Esophagus (tissue), 2 donors: ENCODE measurements at regions not wholly inside any gene's neighbourhood (a gene's known extent, or its start where the extent isn't known, plus 50 kb on each side); places are given as distances from the start of the nearest gene placed in this dataset.

Experiments used
- H3K27ac ChIP-seq, 2 donors: one replicate each; pipeline ENCODE4 v1.5.1; 2013; ENCODE audit warnings: low read depth in 2 of 2, mild to moderate bottlenecking in 2 of 2, inconsistent platforms in 1 of 2, low read length in 1 of 2, moderate library complexity in 1 of 2
- H3K27me3 ChIP-seq, 2 donors: one replicate each; pipeline ENCODE4 v1.6.1; 2013; ENCODE audit warnings: low read length in 2 of 2, control low read depth in 1 of 2, mild to moderate bottlenecking in 1 of 2; ENCODE audit not compliant: insufficient read depth in 2 of 2, control insufficient read depth in 1 of 2
- H3K36me3 ChIP-seq, 2 donors: one replicate each; pipeline ENCODE4 v1.6.1; 2013; ENCODE audit warnings: low read length in 1 of 2; ENCODE audit not compliant: control insufficient read depth in 2 of 2, insufficient read depth in 2 of 2
- H3K4me1 ChIP-seq, 2 donors: one replicate each; pipeline ENCODE4 v1.6.1; 2013; ENCODE audit warnings: low read length in 1 of 2; ENCODE audit not compliant: control insufficient read depth in 2 of 2, insufficient read depth in 2 of 2
- H3K4me3 ChIP-seq, 2 donors: one replicate each; pipeline ENCODE4 v1.5.1; 2013; ENCODE audit warnings: low read length in 2 of 2, mild to moderate bottlenecking in 2 of 2, low read depth in 1 of 2, moderate library complexity in 1 of 2
- H3K9me3 ChIP-seq, 2 donors: one replicate each; pipeline ENCODE4 v1.6.1; 2013; ENCODE audit warnings: mild to moderate bottlenecking in 2 of 2, low read depth in 1 of 2, low read length in 1 of 2, moderate library complexity in 1 of 2; ENCODE audit not compliant: control insufficient read depth in 2 of 2, insufficient read depth in 1 of 2
- whole genome bisulfite sequencing, 2 donors: extraction: QIAGEN DNeasy Blood & Tissue Kit; methylation state at CpG; one replicate each; pipeline ENCODE4 v1.1.7; 2013; 5-methylcytosine and 5-hydroxymethylcytosine counted together
- donor health status: healthy with polysubstance abuse.
- donor health status: Bipolar disorder and iron deficiency.

DNA sequence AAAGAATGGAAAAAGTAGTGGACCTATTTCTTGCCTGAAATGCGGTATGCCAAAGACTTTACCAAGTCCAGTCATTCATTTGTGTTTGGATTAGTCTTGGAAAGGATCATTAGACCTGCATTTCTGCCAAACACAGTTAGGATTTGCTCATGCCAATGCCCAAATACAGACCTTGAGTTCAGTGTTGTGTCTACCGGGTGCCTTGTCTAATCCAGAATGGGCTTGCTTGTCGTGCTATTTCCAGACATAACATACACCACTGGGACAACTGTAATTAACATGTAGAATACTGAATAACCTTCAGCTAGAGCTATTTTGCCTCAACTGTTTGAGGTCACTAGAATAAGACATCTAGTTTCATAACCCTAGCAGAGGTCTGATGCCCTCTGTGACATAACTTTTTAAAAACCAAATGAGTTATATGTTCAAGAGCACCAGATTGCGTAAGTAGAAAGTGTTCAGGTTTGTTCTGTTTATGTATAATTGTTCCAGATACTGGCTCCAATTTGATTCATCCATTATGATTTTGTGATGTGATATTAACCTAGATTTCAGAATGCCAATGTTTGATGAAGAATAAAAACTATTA, 145.3 kb upstream of the DPH6 start:
- H3K36me3 ChIP-seq, result no peaks in the 10 kb centered on the region
- H3K4me1 ChIP-seq, result no peaks in the 10 kb centered on the region
- WGBS, 2 donors, result 69 to 70% methylated on average over 4 of the region's 4 CpGs

GRCh38 chr15:35691891-35692867, 146.2 kb upstream of the DPH6 start:
- 82 to 83% methylated on average over 2 of the region's 2 CpGs for WGBS, 2 donors
- H3K27ac ChIP-seq, result no peak overlapping the region

More for the DNA sequence above, 145.3 kb upstream of the DPH6 start:
- no peak overlapping the region for H3K4me3 ChIP-seq
- H3K9me3 ChIP-seq, result no peaks in the 10 kb centered on the region
- H3K27ac ChIP-seq, result no peak overlapping the region
- H3K27me3 ChIP-seq, result no peaks in the 10 kb centered on the region

GRCh38 chr15:35693286-35693685, 147.3 kb upstream of the DPH6 start:
- Histone ChIP-seq H3K4me3 (no peak overlapping the region), H3K4me1 (no peaks in the 10 kb centered on the region), H3K36me3 (no peaks in the 10 kb centered on the region), H3K27me3 (no peaks in the 10 kb centered on the region), H3K27ac (no peak overlapping the region), H3K9me3 (no peaks in the 10 kb centered on the region)
- 54 to 82% methylated on average over 2 of the region's 2 CpGs for WGBS, 2 donors

More at GRCh38 chr15:35691891-35692867, 146.2 kb upstream of the DPH6 start:
- H3K36me3 ChIP-seq, result no peaks in the 10 kb centered on the region
- H3K9me3 ChIP-seq, result no peaks in the 10 kb centered on the region
- H3K4me1 ChIP-seq, result no peaks in the 10 kb centered on the region
- no peaks in the 10 kb centered on the region for H3K27me3 ChIP-seq
- no peak overlapping the region for H3K4me3 ChIP-seq

- no peaks in the 10 kb centered on the region for H3K27me3 ChIP-seq
- H3K4me3 ChIP-seq, result no peak overlapping the region
- no peaks in the 10 kb centered on the region for H3K4me1 ChIP-seq
- no peaks in the 10 kb centered on the region for H3K9me3 ChIP-seq
- 64 to 79% methylated on average over 3 of the region's 3 CpGs for WGBS, 2 donors
- H3K36me3 ChIP-seq, result no peaks in the 10 kb centered on the region
- H3K27ac ChIP-seq, result no peak overlapping the region
These were observed 147.9 kb upstream of the DPH6 start for GRCh38 chr15:35693886-35694285.

GRCh38 chr15:35695003-35695402, 149.0 kb upstream of the DPH6 start:
- no peaks in the 10 kb centered on the region for H3K36me3 ChIP-seq
- no peaks in the 10 kb centered on the region for H3K27me3 ChIP-seq
- H3K9me3 ChIP-seq, result no peaks in the 10 kb centered on the region
- H3K4me1 ChIP-seq, result no peaks in the 10 kb centered on the region
- no peak overlapping the region for H3K4me3 ChIP-seq
- no peak overlapping the region for H3K27ac ChIP-seq
- 89 to 94% methylated on average over 2 of the region's 2 CpGs for WGBS, 2 donors

- no peaks in the 10 kb centered on the region for H3K36me3 ChIP-seq
- H3K27me3 ChIP-seq, result no peaks in the 10 kb centered on the region
- no peak overlapping the region for H3K4me3 ChIP-seq
- 70 to 83% methylated on average over 5 of the region's 5 CpGs for WGBS, 2 donors
- H3K27ac ChIP-seq, result no peak overlapping the region
- no peaks in the 10 kb centered on the region for H3K9me3 ChIP-seq
- no peaks in the 10 kb centered on the region for H3K4me1 ChIP-seq
These were observed 150.8 kb upstream of the DPH6 start for GRCh38 chr15:35696767-35697231.

DNA sequence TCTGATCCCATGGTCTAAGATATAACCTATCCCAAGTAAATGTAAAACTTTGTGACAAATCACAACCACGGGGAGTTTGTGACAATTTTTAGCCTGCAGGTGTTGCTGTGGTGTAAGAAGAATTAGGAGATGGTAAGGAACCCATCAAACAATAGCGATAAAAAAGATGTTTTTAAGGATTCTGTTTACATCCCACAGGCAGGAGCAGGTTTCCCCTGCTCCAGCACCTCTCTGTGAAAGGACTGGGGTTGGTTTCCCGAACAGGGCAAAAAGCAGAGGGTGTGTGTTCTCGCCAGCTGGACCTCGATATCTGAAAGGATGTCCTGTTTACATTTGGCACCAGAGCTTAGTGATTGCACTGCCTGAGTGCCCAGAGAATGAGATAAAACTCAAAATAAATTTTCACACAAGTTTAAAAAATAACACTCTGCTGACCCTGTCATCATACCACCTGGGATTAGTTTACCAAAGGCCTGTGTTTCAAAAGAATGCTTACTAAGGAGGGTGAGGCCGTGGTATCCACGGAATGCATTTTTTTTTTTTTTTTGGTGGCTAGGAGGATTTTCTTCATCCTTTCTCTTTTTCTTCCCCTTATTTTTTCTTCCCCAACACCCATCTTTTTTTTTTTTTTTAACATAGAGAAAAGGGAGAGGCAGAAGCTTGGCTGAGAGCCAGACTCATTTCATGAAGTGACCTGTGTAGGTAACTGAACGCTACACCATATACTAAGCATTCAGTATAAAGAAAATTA, 151.8 kb upstream of the DPH6 start:
- H3K27ac ChIP-seq, result peak overlapping the region in 1 of 2 donors; percentile 8
- WGBS, 2 donors, result 23 to 24% methylated on average over 8 of the region's 8 CpGs
- no peaks in the 10 kb centered on the region for H3K27me3 ChIP-seq
- no peaks in the 10 kb centered on the region for H3K36me3 ChIP-seq
- H3K9me3 ChIP-seq, result no peaks in the 10 kb centered on the region
- H3K4me3 ChIP-seq, result no peak overlapping the region
- no peaks in the 10 kb centered on the region for H3K4me1 ChIP-seq

DNA sequence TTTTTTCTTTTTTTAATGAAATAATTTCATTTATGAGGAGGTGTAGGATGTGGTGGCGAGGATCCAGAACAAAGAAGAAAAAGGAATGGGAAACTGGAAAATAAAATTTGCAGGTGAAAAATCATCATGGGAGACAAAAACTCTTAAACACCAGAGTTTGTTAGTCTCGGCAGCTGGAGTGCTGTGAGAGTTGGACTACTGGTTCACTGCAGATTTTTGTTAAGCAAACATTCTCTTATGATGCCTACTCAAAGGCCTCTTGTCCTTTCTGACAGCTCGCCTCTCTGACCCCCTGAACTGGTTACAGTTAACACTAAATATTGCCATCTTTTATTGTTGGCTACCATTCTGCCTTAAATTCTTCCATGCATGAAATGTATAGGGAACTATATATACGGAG, 152.4 kb upstream of the DPH6 start:
- H3K27me3 ChIP-seq, result no peaks in the 10 kb centered on the region
- H3K27ac ChIP-seq, result no peak overlapping the region
- H3K4me3 ChIP-seq, result no peak overlapping the region
- 79 to 83% methylated on average over 4 of the region's 4 CpGs for WGBS, 2 donors
- no peaks in the 10 kb centered on the region for H3K36me3 ChIP-seq
- H3K9me3 ChIP-seq, result no peaks in the 10 kb centered on the region
- no peaks in the 10 kb centered on the region for H3K4me1 ChIP-seq

GRCh38 chr15:35698966-35699575, 153.1 kb upstream of the DPH6 start:
- H3K4me3 ChIP-seq, result no peak overlapping the region
- H3K4me1 ChIP-seq, result no peaks in the 10 kb centered on the region
- no peak overlapping the region for H3K27ac ChIP-seq
- H3K9me3 ChIP-seq, result no peaks in the 10 kb centered on the region
- H3K27me3 ChIP-seq, result no peaks in the 10 kb centered on the region
- 65 to 69% methylated on average over 2 of the region's 2 CpGs for WGBS, 2 donors
- H3K36me3 ChIP-seq, result no peaks in the 10 kb centered on the region
